ENCODE measurements at regions not wholly inside any gene's neighbourhood (a gene's known extent, or its start where the extent isn't known, plus 50 kb on each side); places are given as distances from the start of the nearest gene placed in this dataset.
A peak's percentile ranks its signal among the peaks of the same experiment; 100 is the strongest.

GRCh38 chr2:234189786-234190300 lies 139.3 kb downstream of the SPP2 start:
- DNase-seq: no peak

GRCh38 chr2:234189230-234189629 lies 138.7 kb downstream of the SPP2 start:
- no peak for DNase-seq

- DNase-seq: no peak
These were observed 137.2 kb downstream of the SPP2 start for GRCh38 chr2:234187646-234188174.

GRCh38 chr2:234181121-234181520 lies 130.6 kb downstream of the SPP2 start:
- DNase-seq: no peak

GRCh38 chr2:234179031-234179363 lies 128.5 kb downstream of the SPP2 start:
- no peak for DNase-seq

GRCh38 chr2:234178330-234179030 lies 128.0 kb downstream of the SPP2 start:
- peak; percentile 18 for DNase-seq

GRCh38 chr2:234175649-234176048 lies 125.1 kb downstream of the SPP2 start:
- DNase-seq: no peak

GRCh38 chr2:234174742-234175141 lies 124.2 kb downstream of the SPP2 start:
- DNase-seq: no peak

- no peak for DNase-seq
These were observed 122.0 kb downstream of the SPP2 start for GRCh38 chr2:234172532-234172931.

GRCh38 chr2:234172066-234172465 lies 121.6 kb downstream of the SPP2 start:
- peak; percentile 22 for DNase-seq

GRCh38 chr2:234171666-234172065 lies 121.2 kb downstream of the SPP2 start:
- no peak for DNase-seq

- DNase-seq: no peak
These were observed 119.2 kb downstream of the SPP2 start for GRCh38 chr2:234169674-234170073.

GRCh38 chr2:234168605-234169570 lies 118.4 kb downstream of the SPP2 start:
- DNase-seq: peak; percentile 86

- DNase-seq: no peak
These were observed 116.0 kb downstream of the SPP2 start for GRCh38 chr2:234166531-234166930.

GRCh38 chr2:234165421-234165820 lies 114.9 kb downstream of the SPP2 start:
- peak; percentile 96 for DNase-seq

GRCh38 chr2:234164493-234165413 lies 114.3 kb downstream of the SPP2 start:
- no peak for DNase-seq

- DNase-seq: peak; percentile 21
These were observed 113.1 kb downstream of the SPP2 start for GRCh38 chr2:234163510-234164045.

GRCh38 chr2:234162861-234163260 lies 112.4 kb downstream of the SPP2 start:
- DNase-seq: no peak

- DNase-seq: no peak
These were observed 111.4 kb downstream of the SPP2 start for GRCh38 chr2:234161932-234162331.

- DNase-seq: peak; percentile 51
These were observed 108.3 kb downstream of the SPP2 start for GRCh38 chr2:234158812-234159211.

GRCh38 chr2:234157817-234158588 lies 107.5 kb downstream of the SPP2 start:
- no peak for DNase-seq

Data from fibroblast of skin of abdomen (primary cell).